Amygdala (tissue), 56 donors: ENCODE measurements at regions not wholly inside any gene's neighbourhood (a gene's known extent, or its start where the extent isn't known, plus 50 kb on each side); places are given as distances from the start of the nearest gene placed in this dataset.

Source experiments
- DNase-seq, 56 donors: peaks; one replicate each; lab custom pipeline; 2025; lab: John Stamatoyannopoulos, UW

GRCh38 chr18:11237484-11237883, 88.1 kb upstream of the PIEZO2 start:
- DNase-seq = no peak

GRCh38 chr18:11237066-11237465, 87.7 kb upstream of the PIEZO2 start:
- no peak for DNase-seq

- no peak for DNase-seq
Observed at GRCh38 chr18:11224153-11224552, 74.8 kb upstream of the PIEZO2 start.

GRCh38 chr18:11219571-11219970, 70.2 kb upstream of the PIEZO2 start:
- no peak for DNase-seq

GRCh38 chr18:11215216-11215615, 65.8 kb upstream of the PIEZO2 start:
- peak in 1 of 56 donors; percentile 1 for DNase-seq

- no peak for DNase-seq
Observed at GRCh38 chr18:11204020-11204419, 54.7 kb upstream of the PIEZO2 start.

- DNase-seq = no peak
Observed at GRCh38 chr18:11199477-11199876, 50.1 kb upstream of the PIEZO2 start.
